ENCODE measurements at regions not wholly inside any gene's neighbourhood (a gene's known extent, or its start where the extent isn't known, plus 50 kb on each side); places are given as distances from the start of the nearest gene placed in this dataset.

DNA sequence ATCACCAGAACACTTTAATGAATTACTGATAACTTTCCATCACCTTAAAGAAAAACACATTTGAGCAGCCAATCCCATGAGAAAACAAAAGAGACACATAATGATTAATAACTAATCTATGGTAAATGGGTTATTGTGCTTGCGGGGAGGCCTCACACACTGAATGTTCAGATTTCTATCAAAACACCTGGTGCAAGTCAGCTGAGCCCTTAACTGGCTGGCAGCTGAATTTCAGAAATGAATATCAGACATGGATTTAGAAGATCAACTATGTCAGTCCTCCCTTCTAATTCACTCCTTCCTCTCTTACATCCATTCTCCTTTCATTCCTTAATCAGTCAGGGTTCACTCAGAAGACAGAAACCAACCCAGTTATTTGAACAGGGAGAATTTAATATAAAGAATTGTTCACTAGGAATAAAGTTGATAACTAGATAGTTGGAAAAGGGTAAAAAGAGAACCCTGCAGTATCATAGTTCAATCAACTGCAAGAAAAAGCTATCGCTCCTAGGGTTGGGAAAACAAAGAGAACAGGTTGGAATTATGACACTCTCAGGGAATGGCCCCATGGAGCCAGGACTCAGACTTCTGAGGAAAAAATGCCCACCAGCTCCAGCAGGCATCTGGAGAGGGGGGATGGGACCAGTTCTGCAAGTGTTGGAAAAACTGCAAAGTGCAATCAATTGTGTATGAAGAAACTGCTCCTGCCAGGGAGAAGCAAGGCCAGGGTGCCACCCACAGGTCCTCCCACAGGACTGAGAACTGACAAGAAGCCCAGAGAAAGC lies 577.1 kb upstream of the CDH5 start:
- no peak for ATAC-seq (replicated peaks in 1 of 4)
- no peaks in the 10 kb centered on the region for H3K4me1 ChIP-seq (ENCODE audit: control insufficient read depth in 1 of 2, extremely low read depth in 1 of 2, insufficient read depth in 2 of 2, low read length in 2 of 2)
- no peaks in the 10 kb centered on the region for H3K4me1 Mint-ChIP-seq
- no peak for DNase-seq
- no peak overlapping the region for H3K4me3 Mint-ChIP-seq
- H3K27ac Mint-ChIP-seq = no peak overlapping the region
- no peaks in the 10 kb centered on the region for H3K36me3 Mint-ChIP-seq
- ChIA-PET CTCF (no interaction called here), POLR2A (no interaction called here)
- H3K4me3 ChIP-seq (ENCODE audit: control insufficient read depth in 1 of 2, extremely low read depth in 1 of 2, low read length in 1 of 2) = no peak overlapping the region
- peaks cover 0 to 6% of the 10 kb centered on the region in 2 experiments for H3K27me3 ChIP-seq (replicated peaks in 1 of 2; ENCODE audit: control insufficient read depth in 2 of 2, extremely low read depth in 1 of 2, insufficient read depth in 2 of 2, low read length in 1 of 2)
- no CpG with 5 or more reads among the region's 2 CpGs for WGBS (ENCODE audit: insufficient coverage)
- H3K9me3 Mint-ChIP-seq = peaks cover 0 to 6% (median 0%) of the 10 kb centered on the region in 3 donors
- no peak overlapping the region for H3K27ac ChIP-seq (ENCODE audit: low read length)
- no peaks in the 10 kb centered on the region for H3K36me3 ChIP-seq (ENCODE audit: control insufficient read depth in 2 of 2, extremely low read depth in 1 of 2, insufficient read depth in 1 of 2, low read length in 1 of 2)
- peaks cover 4 to 6% of the 10 kb centered on the region in 2 donors for H3K27me3 Mint-ChIP-seq
- no peaks in the 10 kb centered on the region for H3K9me3 ChIP-seq

- 100% methylated on average over 1 of the region's 4 CpGs for WGBS (ENCODE audit: insufficient coverage)
- no peaks in the 10 kb centered on the region for H3K36me3 Mint-ChIP-seq
- CTCF ChIA-PET = no interaction called here
- no peak overlapping the region for H3K27ac Mint-ChIP-seq
- no peaks in the 10 kb centered on the region for H3K4me1 Mint-ChIP-seq
- H3K9me3 Mint-ChIP-seq = peaks cover 0 to 6% (median 0%) of the 10 kb centered on the region in 3 donors
- peaks cover 0 to 7% of the 10 kb centered on the region in 2 experiments for H3K27me3 ChIP-seq (replicated peaks in 1 of 2; ENCODE audit: control insufficient read depth in 2 of 2, extremely low read depth in 1 of 2, insufficient read depth in 2 of 2, low read length in 1 of 2)
- no peaks in the 10 kb centered on the region for H3K36me3 ChIP-seq (ENCODE audit: control insufficient read depth in 2 of 2, extremely low read depth in 1 of 2, insufficient read depth in 1 of 2, low read length in 1 of 2)
- H3K27ac ChIP-seq (ENCODE audit: low read length) = no peak overlapping the region
- no peak overlapping the region for H3K4me3 ChIP-seq (ENCODE audit: control insufficient read depth in 1 of 2, extremely low read depth in 1 of 2, low read length in 1 of 2)
- POLR2A ChIA-PET = no interaction called here
- peaks cover 6 to 9% of the 10 kb centered on the region in 2 donors for H3K27me3 Mint-ChIP-seq
- no peaks in the 10 kb centered on the region for H3K4me1 ChIP-seq (ENCODE audit: control insufficient read depth in 1 of 2, extremely low read depth in 1 of 2, insufficient read depth in 2 of 2, low read length in 2 of 2)
- ATAC-seq (replicated peaks in 1 of 4) = no peak
- H3K4me3 Mint-ChIP-seq = no peak overlapping the region
- no peaks in the 10 kb centered on the region for H3K9me3 ChIP-seq
- DNase-seq = no peak
Observed at GRCh38 chr16:65788434-65789140, 577.9 kb upstream of the CDH5 start.

DNA sequence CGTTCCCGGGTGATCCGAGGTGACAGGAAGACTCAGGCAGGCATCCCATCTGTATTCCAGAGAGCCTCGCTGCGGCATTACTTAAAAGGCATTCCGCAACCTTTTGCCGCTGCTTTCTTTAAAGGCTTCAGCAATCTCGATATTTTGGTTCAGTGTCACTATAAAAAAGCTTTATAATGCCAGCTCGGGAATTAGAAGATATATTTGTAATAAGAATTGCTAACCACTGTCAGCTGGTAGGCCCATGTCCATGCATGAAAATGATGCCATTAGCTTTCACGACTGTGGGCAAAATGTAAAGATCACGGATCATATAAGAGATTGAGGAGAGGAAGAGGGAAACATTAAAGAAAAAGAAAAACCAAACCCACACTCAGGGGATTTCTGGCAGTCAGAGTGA lies 578.6 kb upstream of the CDH5 start:
- Mint-ChIP-seq H3K27me3 (peaks cover 6 to 9% of the 10 kb centered on the region in 2 donors), H3K27ac (no peak overlapping the region), H3K4me3 (no peak overlapping the region), H3K9me3 (peaks cover 0 to 6% (median 0%) of the 10 kb centered on the region in 3 donors), H3K4me1 (no peaks in the 10 kb centered on the region), H3K36me3 (no peaks in the 10 kb centered on the region)
- POLR2A ChIA-PET = no interaction called here
- no peak for DNase-seq
- no peaks in the 10 kb centered on the region for H3K4me1 ChIP-seq (ENCODE audit: control insufficient read depth in 1 of 2, extremely low read depth in 1 of 2, insufficient read depth in 2 of 2, low read length in 2 of 2)
- H3K27me3 ChIP-seq (replicated peaks in 1 of 2; ENCODE audit: control insufficient read depth in 2 of 2, extremely low read depth in 1 of 2, insufficient read depth in 2 of 2, low read length in 1 of 2) = peaks cover 0 to 7% of the 10 kb centered on the region in 2 experiments
- no peaks in the 10 kb centered on the region for H3K36me3 ChIP-seq (ENCODE audit: control insufficient read depth in 2 of 2, extremely low read depth in 1 of 2, insufficient read depth in 1 of 2, low read length in 1 of 2)
- 87% methylated on average over 8 of the region's 11 CpGs for WGBS (ENCODE audit: insufficient coverage)
- CTCF ChIA-PET = no interaction called here
- H3K27ac ChIP-seq (ENCODE audit: low read length) = no peak overlapping the region
- no peak for ATAC-seq (replicated peaks in 1 of 4)
- H3K9me3 ChIP-seq = no peaks in the 10 kb centered on the region
- no peak overlapping the region for H3K4me3 ChIP-seq (ENCODE audit: control insufficient read depth in 1 of 2, extremely low read depth in 1 of 2, low read length in 1 of 2)

DNA sequence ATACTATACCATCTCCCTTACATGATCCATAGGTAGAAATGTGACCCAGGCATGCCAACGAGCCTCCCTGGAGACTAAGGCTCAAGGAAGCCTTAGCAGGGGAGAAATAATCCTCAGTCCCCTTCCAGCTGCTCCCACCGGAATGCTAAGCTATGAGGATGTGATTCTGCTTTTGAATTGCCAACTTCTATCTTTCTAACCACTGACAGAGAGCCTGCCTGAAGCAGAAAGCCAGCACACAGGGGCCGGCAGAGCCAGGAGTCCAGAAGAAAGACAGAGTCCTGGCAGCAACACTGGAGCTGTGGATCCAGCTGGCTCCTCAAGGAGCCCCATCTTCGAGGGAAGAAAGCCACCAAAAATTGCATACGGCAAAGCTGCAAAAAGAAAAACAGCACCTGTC lies 579.6 kb upstream of the CDH5 start:
- H3K36me3 Mint-ChIP-seq = no peaks in the 10 kb centered on the region
- Histone ChIP-seq H3K4me3 (ENCODE audit: control insufficient read depth in 1 of 2, extremely low read depth in 1 of 2, low read length in 1 of 2) (no peak overlapping the region), H3K27ac (ENCODE audit: low read length) (no peak overlapping the region), H3K9me3 (no peaks in the 10 kb centered on the region), H3K27me3 (replicated peaks in 1 of 2; ENCODE audit: control insufficient read depth in 2 of 2, extremely low read depth in 1 of 2, insufficient read depth in 2 of 2, low read length in 1 of 2) (peaks cover 0 to 10% of the 10 kb centered on the region in 2 experiments), H3K4me1 (ENCODE audit: control insufficient read depth in 1 of 2, extremely low read depth in 1 of 2, insufficient read depth in 2 of 2, low read length in 2 of 2) (no peaks in the 10 kb centered on the region), H3K36me3 (ENCODE audit: control insufficient read depth in 2 of 2, extremely low read depth in 1 of 2, insufficient read depth in 1 of 2, low read length in 1 of 2) (no peaks in the 10 kb centered on the region)
- H3K9me3 Mint-ChIP-seq = peaks cover 0 to 6% (median 0%) of the 10 kb centered on the region in 3 donors
- no peak overlapping the region for H3K27ac Mint-ChIP-seq
- H3K4me1 Mint-ChIP-seq = no peaks in the 10 kb centered on the region
- DNase-seq (no peak), ATAC-seq (replicated peaks in 1 of 4) (no peak)
- peaks cover 6 to 9% of the 10 kb centered on the region in 2 donors for H3K27me3 Mint-ChIP-seq
- ChIA-PET POLR2A (no interaction called here), CTCF (no interaction called here)
- no peak overlapping the region for H3K4me3 Mint-ChIP-seq
- WGBS (ENCODE audit: insufficient coverage) = 38% methylated on average over 1 of the region's 5 CpGs

GRCh38 chr16:65783709-65784474 lies 582.6 kb upstream of the CDH5 start:
- 59% methylated on average over 4 of the region's 7 CpGs for WGBS (ENCODE audit: insufficient coverage)
- Histone ChIP-seq H3K4me3 (ENCODE audit: control insufficient read depth in 1 of 2, extremely low read depth in 1 of 2, low read length in 1 of 2) (no peak overlapping the region), H3K4me1 (ENCODE audit: control insufficient read depth in 1 of 2, extremely low read depth in 1 of 2, insufficient read depth in 2 of 2, low read length in 2 of 2) (no peaks in the 10 kb centered on the region), H3K9me3 (no peaks in the 10 kb centered on the region), H3K27ac (ENCODE audit: low read length) (no peak overlapping the region), H3K27me3 (replicated peaks in 1 of 2; ENCODE audit: control insufficient read depth in 2 of 2, extremely low read depth in 1 of 2, insufficient read depth in 2 of 2, low read length in 1 of 2) (peaks cover 0 to 10% of the 10 kb centered on the region in 2 experiments), H3K36me3 (ENCODE audit: control insufficient read depth in 2 of 2, extremely low read depth in 1 of 2, insufficient read depth in 1 of 2, low read length in 1 of 2) (no peaks in the 10 kb centered on the region)
- Mint-ChIP-seq H3K36me3 (no peaks in the 10 kb centered on the region), H3K27me3 (peaks cover 6 to 9% of the 10 kb centered on the region in 2 donors), H3K27ac (no peak overlapping the region), H3K9me3 (peaks cover 0 to 9% (median 4%) of the 10 kb centered on the region in 3 donors), H3K4me1 (no peaks in the 10 kb centered on the region), H3K4me3 (no peak overlapping the region)
- CTCF ChIA-PET = no interaction called here
- no peak for DNase-seq
- POLR2A ChIA-PET = interaction anchor here in 1 of 2 donors (0.6 kb wide), 1 partner anchor 303 kb away, joined by 4 read pairs; no protein-coding TSS in a partner anchor
- ATAC-seq (replicated peaks in 1 of 4) = no peak

All from T-cell (primary cell).